ENCODE measurements at regions not wholly inside any gene's neighbourhood (a gene's known extent, or its start where the extent isn't known, plus 50 kb on each side); places are given as distances from the start of the nearest gene placed in this dataset.
"Not testable (repeated sequence)": the region's sequence is repeated elsewhere in the genome, so short reads cannot be mapped to it uniquely, and the experiment has no call there.

DNA sequence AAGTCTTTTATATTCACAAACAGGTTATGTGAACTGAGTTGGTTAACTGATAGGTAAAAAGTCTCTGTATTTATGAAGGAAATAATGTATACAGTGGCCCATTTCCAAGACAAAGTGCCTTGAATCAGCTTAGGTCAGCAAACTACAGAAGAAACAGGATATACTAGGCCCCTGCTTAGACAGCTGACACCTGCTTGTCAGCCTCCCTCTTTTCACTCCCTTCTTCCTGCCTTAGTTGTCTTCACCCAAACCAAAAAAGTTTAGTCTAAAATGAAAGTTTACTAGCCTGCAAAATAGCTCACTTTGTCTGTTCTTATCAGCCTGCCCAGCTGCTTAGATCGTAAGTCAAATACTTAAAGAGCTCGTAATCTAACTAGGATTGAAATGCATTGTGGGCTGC lies 644.6 kb downstream of the ANKRD7 start:
- H4K20me1 ChIP-seq (ENCODE audit: insufficient read depth, low read length); H3K23ac ChIP-seq (ENCODE audit: low read depth, low read length); H2AK5ac ChIP-seq (ENCODE audit: low read depth, low read length); H3K79me1 ChIP-seq (ENCODE audit: low read depth in 1 of 2, low read length in 2 of 2); H4K8ac ChIP-seq (ENCODE audit: low read depth in 2 of 2, low read length in 2 of 2); H2AK9ac ChIP-seq (replicated peaks; ENCODE audit: low read depth, low read length, poor library complexity); H3K4ac ChIP-seq (ENCODE audit: low read depth, low read length); H4K91ac ChIP-seq (ENCODE audit: insufficient read depth, low read depth, low read length); H2BK5ac ChIP-seq (ENCODE audit: low read depth, low read length, poor library complexity, severe bottlenecking); CTCF ChIA-PET; H3K9me1 ChIP-seq (ENCODE audit: insufficient read depth, low read length); H3K56ac ChIP-seq (ENCODE audit: extremely low read depth, insufficient read depth, low read length); H3K36me3 ChIP-seq (ENCODE audit: control insufficient read depth, insufficient read depth, low read length); H2BK15ac ChIP-seq (ENCODE audit: low read depth, low read length); dilution Hi-C loops (cut with HindIII; ENCODE audit: low sequenced_read_pairs, unreplicated experiment); H3K14ac ChIP-seq (replicated peaks; ENCODE audit: low read depth, low read length); H3K9me3 ChIP-seq (ENCODE audit: control insufficient read depth, insufficient read depth, low read length); ATAC-seq (ENCODE audit: low read depth); H3K27me3 ChIP-seq (ENCODE audit: control insufficient read depth, insufficient read depth, low read length); H4K5ac ChIP-seq (ENCODE audit: low read depth, low read length); DNase-seq; H2BK120ac ChIP-seq (ENCODE audit: low read depth, low read length); BruUV-seq (replicated peaks); H2BK20ac ChIP-seq (ENCODE audit: low read depth, low read length); H3K9ac ChIP-seq (ENCODE audit: low read depth, low read length); in situ Hi-C loops (cut with MboI; ENCODE audit: low sequenced_read_pairs); H3K4me2 ChIP-seq (ENCODE audit: low read depth, low read length); intact Hi-C loops (cut with micrococcal nuclease); H3K27ac ChIP-seq (ENCODE audit: insufficient read depth, low read length); H3K4me1 ChIP-seq (ENCODE audit: control insufficient read depth, insufficient read depth, low read length); H3K4me3 ChIP-seq (ENCODE audit: insufficient read depth, low read depth, low read length); POLR2A ChIA-PET (ENCODE audit: unreplicated experiment); H3K18ac ChIP-seq (ENCODE audit: low read depth, low read length); H2AFZ ChIP-seq (replicated peaks; ENCODE audit: low read length, poor library complexity): not testable (repeated sequence)
- WGBS, 2 experiments (ENCODE audit: extremely low coverage in 2 of 2, insufficient read length in 1 of 2), result no CpG with 5 or more reads among the region's 2 CpGs

Data from IMR-90 (cell line).